IMR-90 (cell line): ENCODE measurements at regions not wholly inside any gene's neighbourhood (a gene's known extent, or its start where the extent isn't known, plus 50 kb on each side); places are given as distances from the start of the nearest gene placed in this dataset.
"Not testable (repeated sequence)": the region's sequence is repeated elsewhere in the genome, so short reads cannot be mapped to it uniquely, and the experiment has no call there.

ENCODE experiments used
- ATAC-seq: fragments of 200-7000 bp; cut with Tn5 transposase; 2 replicates; pipeline ENCODE4 v1.9.1; 2020; ENCODE audit warnings: low read depth, mild to moderate bottlenecking, moderate library complexity
- BruUV-seq: library from RNA; stranded (reverse); fragments of 400-500 nt; replicated peaks from 2 replicates; lab custom pipeline; 2021; lab: Mats Ljungman, UMichigan
- CTCF ChIA-PET: fragments of 300-600 bp; formaldehyde crosslinking; extraction: SDS; loops from one replicate; lab custom pipeline; 2021; ENCODE audit warnings: antibody characterized with exemption; lab: Yijun Ruan, JAX
- POLR2A ChIA-PET: fragments of 300-600 bp; sonication (Branson Sonifier 250); formaldehyde crosslinking; loops from one replicate; lab custom pipeline; 2022; ENCODE audit warnings: antibody characterized with exemption; ENCODE audit not compliant: unreplicated experiment; lab: Charles Lee
- DNase-seq: peaks from one replicate; pipeline ENCODE4 v3.0.0; 2013
- H2AFZ ChIP-seq: replicated peaks from 2 replicates; pipeline ENCODE3; 2013; ENCODE audit warnings: low read length, mild to moderate bottlenecking; ENCODE audit not compliant: poor library complexity
- H2AK5ac ChIP-seq: 2 replicates; pipeline ENCODE4 v1.6.1; 2013; ENCODE audit warnings: low read depth, low read length, inconsistent platforms
- H2AK9ac ChIP-seq: replicated peaks from 2 replicates; pipeline ENCODE3; 2013; ENCODE audit warnings: mild to moderate bottlenecking, low read depth, low read length, moderate library complexity; ENCODE audit not compliant: poor library complexity
- H2BK120ac ChIP-seq: 2 replicates; pipeline ENCODE4 v1.6.1; 2013; ENCODE audit warnings: low read depth, low read length, inconsistent platforms
- H2BK15ac ChIP-seq: 3 replicates; pipeline ENCODE4 v1.6.1; 2013; ENCODE audit warnings: low read depth, low read length, inconsistent platforms
- H2BK20ac ChIP-seq: 2 replicates; pipeline ENCODE4 v1.6.1; 2013; ENCODE audit warnings: low read depth, mild to moderate bottlenecking, inconsistent platforms, low read length, moderate library complexity
- H2BK5ac ChIP-seq: 2 replicates; pipeline ENCODE4 v1.6.1; 2013; ENCODE audit warnings: mild to moderate bottlenecking, low read depth, low read length, inconsistent platforms; ENCODE audit not compliant: poor library complexity, severe bottlenecking
- H3K14ac ChIP-seq: replicated peaks from 2 replicates; pipeline ENCODE4 v1.6.1; 2013; ENCODE audit warnings: low read depth, low read length, inconsistent platforms
- H3K18ac ChIP-seq: 2 replicates; pipeline ENCODE4 v1.6.1; 2013; ENCODE audit warnings: low read depth, low read length, control low read depth
- H3K23ac ChIP-seq: 2 replicates; pipeline ENCODE4 v1.6.1; 2013; ENCODE audit warnings: low read depth, low read length, inconsistent platforms
- H3K27ac ChIP-seq: 2 replicates; pipeline ENCODE4 v1.5.1; 2013; ENCODE audit warnings: mild to moderate bottlenecking, control low read depth, low read length; ENCODE audit not compliant: insufficient read depth
- H3K27me3 ChIP-seq: 2 replicates; pipeline ENCODE4 v1.6.1; 2013; ENCODE audit warnings: low read length; ENCODE audit not compliant: control insufficient read depth, insufficient read depth
- H3K36me3 ChIP-seq: 2 replicates; pipeline ENCODE4 v1.6.1; 2013; ENCODE audit warnings: low read length, mixed read lengths; ENCODE audit not compliant: control insufficient read depth, insufficient read depth
- H3K4ac ChIP-seq: 2 replicates; pipeline ENCODE4 v1.6.1; 2013; ENCODE audit warnings: low read depth, low read length, inconsistent platforms
- H3K4me1 ChIP-seq: 2 replicates; pipeline ENCODE4 v1.6.1; 2013; ENCODE audit warnings: low read length, mixed read lengths; ENCODE audit not compliant: control insufficient read depth, insufficient read depth
- H3K4me2 ChIP-seq: 2 replicates; pipeline ENCODE4 v1.6.1; 2013; ENCODE audit warnings: low read depth, mild to moderate bottlenecking, control low read depth, low read length, moderate library complexity
- H3K4me3 ChIP-seq: 2 replicates; pipeline ENCODE4 v1.5.1; 2013; ENCODE audit warnings: low read depth, mild to moderate bottlenecking, control low read depth, low read length, moderate library complexity; ENCODE audit not compliant: insufficient read depth
- H3K56ac ChIP-seq: 2 replicates; pipeline ENCODE4 v1.6.1; 2013; ENCODE audit warnings: low read length, inconsistent platforms; ENCODE audit not compliant: insufficient read depth; ENCODE audit errors: extremely low read depth
- H3K79me1 ChIP-seq, 2 experiments: 2 replicates each; pipeline ENCODE4 v1.6.1; 2013; ENCODE audit warnings: low read length in 2 of 2, inconsistent platforms in 1 of 2, low read depth in 1 of 2
- H3K9ac ChIP-seq: 2 replicates; pipeline ENCODE4 v1.6.1; 2013; ENCODE audit warnings: low read depth, low read length, control low read depth
- H3K9me1 ChIP-seq: 2 replicates; pipeline ENCODE4 v1.6.1; 2013; ENCODE audit warnings: low read length, inconsistent platforms; ENCODE audit not compliant: insufficient read depth
- H3K9me3 ChIP-seq: 2 replicates; pipeline ENCODE4 v1.6.1; 2013; ENCODE audit warnings: low read length; ENCODE audit not compliant: control insufficient read depth, insufficient read depth
- H4K20me1 ChIP-seq: 2 replicates; pipeline ENCODE4 v1.6.1; 2013; ENCODE audit warnings: low read length, inconsistent platforms; ENCODE audit not compliant: insufficient read depth
- H4K5ac ChIP-seq: 2 replicates; pipeline ENCODE4 v1.6.1; 2013; ENCODE audit warnings: mild to moderate bottlenecking, low read depth, low read length, control low read depth
- H4K8ac ChIP-seq, 2 experiments: 2 replicates each; pipeline ENCODE4 v1.6.1; 2013; ENCODE audit warnings: low read depth in 2 of 2, low read length in 2 of 2, control low read depth in 1 of 2, inconsistent platforms in 1 of 2
- H4K91ac ChIP-seq: 2 replicates; pipeline ENCODE4 v1.6.1; 2013; ENCODE audit warnings: low read depth, low read length, inconsistent platforms; ENCODE audit not compliant: insufficient read depth
- WGBS, 2 experiments: methylation state at CpG; one replicate each; pipeline versions ENCODE4 v1.1.5 to v1.1.7; 2013; ENCODE audit warnings: missing lambda C conversion rate in 2 of 2; ENCODE audit not compliant: insufficient read length in 1 of 2; ENCODE audit errors: extremely low coverage in 2 of 2; 5-methylcytosine and 5-hydroxymethylcytosine counted together
- dilution Hi-C: fragments of 300-500 bp; cut with HindIII; formaldehyde crosslinking; loops from one replicate; pipeline ENCODE4 v1.14.3; 2018; ENCODE audit warnings: low sequenced_read_pairs; ENCODE audit not compliant: unreplicated experiment
- in situ Hi-C: fragments of 300-500 bp; cut with MboI; formaldehyde crosslinking; loops from 3 replicates; pipeline ENCODE4 v1.14.3; 2019; ENCODE audit warnings: low sequenced_read_pairs, inconsistent platforms, mixed read lengths
- intact Hi-C: fragments of 100-400 bp; cut with micrococcal nuclease; formaldehyde crosslinking; loops from 2 replicates; pipeline ENCODE4 v1.10.0; 2022

- H3K4me2 ChIP-seq, ATAC-seq, H3K9me1 ChIP-seq, H3K36me3 ChIP-seq, in situ Hi-C loops, H3K4ac ChIP-seq, H2AFZ ChIP-seq, H4K91ac ChIP-seq, DNase-seq, H2BK5ac ChIP-seq, H3K56ac ChIP-seq, POLR2A ChIA-PET, H3K27ac ChIP-seq, H3K9me3 ChIP-seq, H3K27me3 ChIP-seq, H3K9ac ChIP-seq, H3K4me3 ChIP-seq, H4K20me1 ChIP-seq, H2AK9ac ChIP-seq, H3K79me1 ChIP-seq, BruUV-seq, H3K4me1 ChIP-seq, dilution Hi-C loops, H2BK20ac ChIP-seq, intact Hi-C loops, H4K5ac ChIP-seq, H2BK120ac ChIP-seq, H3K23ac ChIP-seq, H2BK15ac ChIP-seq, H3K14ac ChIP-seq, H4K8ac ChIP-seq, H3K18ac ChIP-seq, H2AK5ac ChIP-seq, CTCF ChIA-PET: not testable (repeated sequence)
- 93% methylated on average over 8 of the region's 18 CpGs; no CpG with 5 or more reads in 1 of the 2 experiments for WGBS, 2 experiments
These were observed 298.0 kb upstream of the ADGRL2 start for GRCh38 chr1:81502705-81503104.

- intact Hi-C loops, H3K4ac ChIP-seq, H3K14ac ChIP-seq, H3K4me3 ChIP-seq, H3K27me3 ChIP-seq, H2AK5ac ChIP-seq, dilution Hi-C loops, H2BK120ac ChIP-seq, POLR2A ChIA-PET, H4K20me1 ChIP-seq, BruUV-seq, H2BK15ac ChIP-seq, H4K91ac ChIP-seq, H3K9me3 ChIP-seq, H2AFZ ChIP-seq, in situ Hi-C loops, DNase-seq, H2AK9ac ChIP-seq, H3K4me2 ChIP-seq, H3K9ac ChIP-seq, H4K5ac ChIP-seq, H2BK5ac ChIP-seq, H3K27ac ChIP-seq, H3K9me1 ChIP-seq, H3K18ac ChIP-seq, CTCF ChIA-PET, H2BK20ac ChIP-seq, H3K23ac ChIP-seq, H3K4me1 ChIP-seq, H3K79me1 ChIP-seq, ATAC-seq, H3K56ac ChIP-seq, H3K36me3 ChIP-seq, H4K8ac ChIP-seq: not testable (repeated sequence)
- WGBS, 2 experiments = 96% methylated on average over 10 of the region's 15 CpGs; no CpG with 5 or more reads in 1 of the 2 experiments
These were observed 299.2 kb upstream of the ADGRL2 start for GRCh38 chr1:81501485-81501884.
